NCI-H345 treated with DMSO at 0.1 percent for 48 hours (cell line): ENCODE measurements at regions not wholly inside any gene's neighbourhood (a gene's known extent, or its start where the extent isn't known, plus 50 kb on each side); places are given as distances from the start of the nearest gene placed in this dataset.

ENCODE experiments used
- DNase-seq: peaks from one replicate; lab custom pipeline; 2025; ENCODE audit not compliant: unreplicated experiment; lab: John Stamatoyannopoulos, UW

GRCh38 chr6:139423971-139424667 lies 49.7 kb upstream of the CITED2 start:
- DNase-seq = no peak
